Cardiac muscle cell (in vitro differentiated cells and primary cell): ENCODE measurements at regions not wholly inside any gene's neighbourhood (a gene's known extent, or its start where the extent isn't known, plus 50 kb on each side); places are given as distances from the start of the nearest gene placed in this dataset.

Experiments
- DNase-seq, 2 donors: peaks; one replicate each; pipeline versions ENCODE4 v3.0.0 to v3.0.0-alpha.2; 2010 to 2017; ENCODE audit warnings: low read depth in 1 of 2, low spot score in 1 of 2
- H3K27ac ChIP-seq: fragments of 200-600 bp; sonication (generic); 2 replicates; pipeline ENCODE4 v1.5.1; 2016
- H3K27me3 ChIP-seq: fragments of 200-600 bp; sonication (generic); 2 replicates; pipeline ENCODE4 v1.6.0; 2016; ENCODE audit warnings: control low read depth
- H3K36me3 ChIP-seq: fragments of 200-600 bp; sonication (generic); 2 replicates; pipeline ENCODE4 v1.5.1; 2016; ENCODE audit warnings: control low read depth
- H3K4me1 ChIP-seq: fragments of 200-600 bp; sonication (generic); 2 replicates; pipeline ENCODE4 v1.8.1; 2017; ENCODE audit warnings: low read depth, mild to moderate bottlenecking, mixed run types
- H3K4me3 ChIP-seq: fragments of 200-600 bp; sonication (generic); 2 replicates; pipeline ENCODE4 v1.5.1; 2016; ENCODE audit warnings: mild to moderate bottlenecking
- H3K9me3 ChIP-seq: fragments of 200-600 bp; sonication (generic); 2 replicates; pipeline ENCODE4 v1.5.1; 2017; ENCODE audit warnings: low read depth, mild to moderate bottlenecking, control low read depth
- TF ChIP-seq, protein P1 (sequence below): IDR thresholded peaks from 2 replicates; pipeline ENCODE4 v1.5.1; 2012; ENCODE audit warnings: low read depth, mild to moderate bottlenecking, low read length

DNA sequence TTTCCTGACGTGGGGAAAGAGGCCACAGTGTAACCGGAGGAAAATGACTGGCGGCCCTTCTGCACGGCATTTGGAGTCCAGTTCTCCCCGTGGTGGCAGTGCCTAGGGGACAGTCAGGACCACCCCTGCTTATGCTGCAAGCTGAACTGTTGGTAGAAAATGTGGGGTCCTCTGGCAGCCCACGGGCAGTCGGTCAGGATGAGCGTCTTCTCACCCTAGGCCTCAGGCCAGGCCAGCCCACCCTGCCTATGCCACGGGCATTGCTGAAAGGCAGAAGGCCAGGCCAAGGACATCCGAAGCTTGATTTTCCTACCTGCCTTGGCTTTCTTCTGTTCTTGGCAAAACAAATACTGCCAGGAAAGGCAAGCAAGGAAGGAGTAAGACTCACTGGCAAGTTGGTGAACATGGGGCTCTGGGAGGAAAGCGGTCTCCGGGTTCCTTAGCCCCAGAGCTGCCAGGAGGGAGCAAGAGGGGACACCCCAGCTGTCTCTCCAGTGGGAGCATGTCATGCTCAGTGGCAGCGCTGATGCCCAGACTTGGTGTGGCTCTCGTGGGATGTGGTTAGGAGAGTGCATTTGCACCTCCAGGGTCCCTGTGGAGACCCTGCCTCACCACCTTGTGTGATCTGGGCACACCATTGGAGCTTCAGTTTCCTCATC lies 311.6 kb downstream of the QKI start:
- no peak overlapping the region for H3K27ac ChIP-seq
- no peak overlapping the region for H3K4me3 ChIP-seq
- H3K4me1 ChIP-seq: peaks cover 28% of the 10 kb centered on the region
- H3K9me3 ChIP-seq: no peaks in the 10 kb centered on the region
- TF ChIP-seq, protein P1, sequence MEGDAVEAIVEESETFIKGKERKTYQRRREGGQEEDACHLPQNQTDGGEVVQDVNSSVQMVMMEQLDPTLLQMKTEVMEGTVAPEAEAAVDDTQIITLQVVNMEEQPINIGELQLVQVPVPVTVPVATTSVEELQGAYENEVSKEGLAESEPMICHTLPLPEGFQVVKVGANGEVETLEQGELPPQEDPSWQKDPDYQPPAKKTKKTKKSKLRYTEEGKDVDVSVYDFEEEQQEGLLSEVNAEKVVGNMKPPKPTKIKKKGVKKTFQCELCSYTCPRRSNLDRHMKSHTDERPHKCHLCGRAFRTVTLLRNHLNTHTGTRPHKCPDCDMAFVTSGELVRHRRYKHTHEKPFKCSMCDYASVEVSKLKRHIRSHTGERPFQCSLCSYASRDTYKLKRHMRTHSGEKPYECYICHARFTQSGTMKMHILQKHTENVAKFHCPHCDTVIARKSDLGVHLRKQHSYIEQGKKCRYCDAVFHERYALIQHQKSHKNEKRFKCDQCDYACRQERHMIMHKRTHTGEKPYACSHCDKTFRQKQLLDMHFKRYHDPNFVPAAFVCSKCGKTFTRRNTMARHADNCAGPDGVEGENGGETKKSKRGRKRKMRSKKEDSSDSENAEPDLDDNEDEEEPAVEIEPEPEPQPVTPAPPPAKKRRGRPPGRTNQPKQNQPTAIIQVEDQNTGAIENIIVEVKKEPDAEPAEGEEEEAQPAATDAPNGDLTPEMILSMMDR: no peak
- H3K27me3 ChIP-seq: no peaks in the 10 kb centered on the region
- H3K36me3 ChIP-seq: no peaks in the 10 kb centered on the region
- no peak for DNase-seq

DNA sequence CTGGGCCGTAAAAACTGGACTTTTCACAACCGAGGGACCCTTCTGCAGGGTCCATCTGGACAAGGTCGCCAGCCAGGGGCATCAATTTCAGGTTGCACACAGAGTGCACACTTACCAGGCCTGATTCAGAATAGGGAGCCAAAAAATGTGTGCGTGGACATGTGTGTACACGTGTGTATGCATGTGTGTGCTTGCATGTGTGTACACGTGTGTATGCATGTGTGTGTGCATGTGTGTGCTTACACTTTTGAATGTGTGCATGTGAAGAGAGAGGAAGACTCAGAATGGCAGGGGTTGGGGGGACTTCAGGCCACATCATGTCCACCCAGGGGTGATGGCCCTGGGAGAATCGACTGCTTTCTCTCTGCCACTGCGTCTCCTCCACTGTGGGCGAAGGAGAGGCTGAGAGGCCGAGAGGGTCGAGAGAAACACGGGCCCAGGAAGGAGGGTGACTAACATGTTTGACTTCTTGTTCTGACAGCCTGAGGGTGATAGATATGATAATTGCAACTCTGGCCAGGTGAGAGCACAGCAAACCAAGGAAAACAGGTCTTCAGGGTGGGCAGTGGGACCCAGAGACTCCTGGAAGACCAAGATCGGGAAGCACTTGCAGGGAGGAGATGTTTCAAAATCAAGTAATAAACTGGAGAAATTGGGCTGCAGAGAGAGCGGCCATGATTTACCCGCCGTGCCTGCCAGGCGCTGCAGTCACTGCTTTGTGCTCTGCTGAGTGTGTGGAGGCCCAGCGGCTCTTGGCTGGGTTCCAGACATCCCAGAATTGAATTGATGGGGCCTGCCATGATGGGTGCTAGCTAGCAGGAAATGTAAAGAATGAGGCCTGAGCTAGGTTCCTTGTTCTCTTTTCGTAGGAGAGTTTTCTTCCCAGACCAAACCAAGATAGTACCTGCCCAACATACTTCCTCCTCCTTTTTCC lies 310.8 kb downstream of the QKI start:
- H3K27me3 ChIP-seq: no peaks in the 10 kb centered on the region
- no peak for DNase-seq
- TF ChIP-seq, protein P1: no peak
- no peak overlapping the region for H3K27ac ChIP-seq
- H3K4me3 ChIP-seq: no peak overlapping the region
- peaks cover 20% of the 10 kb centered on the region for H3K4me1 ChIP-seq
- no peaks in the 10 kb centered on the region for H3K36me3 ChIP-seq
- H3K9me3 ChIP-seq: no peaks in the 10 kb centered on the region

DNA sequence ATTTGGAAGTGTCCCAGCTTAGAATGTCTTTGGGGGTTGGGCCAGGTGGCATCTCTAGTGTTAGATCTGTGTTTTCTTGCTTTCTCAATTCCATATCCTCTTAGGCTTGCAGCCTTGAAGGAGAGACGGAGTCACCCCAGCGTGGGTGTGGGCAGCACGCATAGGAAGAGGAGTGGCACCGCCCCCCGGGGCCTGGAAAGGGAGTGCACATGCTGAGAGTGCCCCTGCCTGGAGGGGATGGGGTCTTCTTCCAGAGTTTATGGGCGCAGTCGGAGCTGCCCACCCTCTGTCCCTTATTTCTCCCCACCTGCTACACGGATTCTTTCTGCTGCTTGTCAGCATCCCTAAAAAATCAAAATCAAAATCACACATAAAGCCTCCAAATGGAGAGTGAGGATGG lies 309.7 kb downstream of the QKI start:
- Histone ChIP-seq H3K36me3 (no peaks in the 10 kb centered on the region), H3K9me3 (no peaks in the 10 kb centered on the region), H3K27me3 (no peaks in the 10 kb centered on the region), H3K27ac (no peak overlapping the region), H3K4me3 (no peak overlapping the region), H3K4me1 (peaks cover 11% of the 10 kb centered on the region)
- TF ChIP-seq, protein P1: no peak
- DNase-seq: no peak

DNA sequence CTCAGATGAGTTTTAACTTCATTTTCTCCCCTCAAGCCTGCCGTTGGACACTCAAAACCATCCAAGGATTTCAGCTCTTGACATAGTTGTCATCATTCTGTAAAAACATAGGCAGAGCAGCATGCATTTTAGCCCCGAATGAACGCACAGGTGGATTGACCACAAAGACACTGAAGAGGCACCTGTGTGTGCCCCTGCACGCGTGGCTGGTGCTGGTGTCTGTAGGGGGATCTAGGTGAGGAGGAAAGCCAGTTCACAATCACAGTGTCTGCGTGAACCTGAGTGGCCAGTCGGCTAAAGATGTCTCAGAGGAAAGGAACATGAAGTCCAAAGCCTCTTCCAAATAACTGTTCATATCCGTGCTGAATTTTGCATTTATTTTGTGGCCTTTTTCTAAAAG lies 309.2 kb downstream of the QKI start:
- DNase-seq: no peak
- Histone ChIP-seq H3K27me3 (no peaks in the 10 kb centered on the region), H3K27ac (no peak overlapping the region), H3K4me3 (no peak overlapping the region), H3K4me1 (peaks cover 7% of the 10 kb centered on the region), H3K9me3 (no peaks in the 10 kb centered on the region), H3K36me3 (no peaks in the 10 kb centered on the region)
- TF ChIP-seq, protein P1: no peak

DNA sequence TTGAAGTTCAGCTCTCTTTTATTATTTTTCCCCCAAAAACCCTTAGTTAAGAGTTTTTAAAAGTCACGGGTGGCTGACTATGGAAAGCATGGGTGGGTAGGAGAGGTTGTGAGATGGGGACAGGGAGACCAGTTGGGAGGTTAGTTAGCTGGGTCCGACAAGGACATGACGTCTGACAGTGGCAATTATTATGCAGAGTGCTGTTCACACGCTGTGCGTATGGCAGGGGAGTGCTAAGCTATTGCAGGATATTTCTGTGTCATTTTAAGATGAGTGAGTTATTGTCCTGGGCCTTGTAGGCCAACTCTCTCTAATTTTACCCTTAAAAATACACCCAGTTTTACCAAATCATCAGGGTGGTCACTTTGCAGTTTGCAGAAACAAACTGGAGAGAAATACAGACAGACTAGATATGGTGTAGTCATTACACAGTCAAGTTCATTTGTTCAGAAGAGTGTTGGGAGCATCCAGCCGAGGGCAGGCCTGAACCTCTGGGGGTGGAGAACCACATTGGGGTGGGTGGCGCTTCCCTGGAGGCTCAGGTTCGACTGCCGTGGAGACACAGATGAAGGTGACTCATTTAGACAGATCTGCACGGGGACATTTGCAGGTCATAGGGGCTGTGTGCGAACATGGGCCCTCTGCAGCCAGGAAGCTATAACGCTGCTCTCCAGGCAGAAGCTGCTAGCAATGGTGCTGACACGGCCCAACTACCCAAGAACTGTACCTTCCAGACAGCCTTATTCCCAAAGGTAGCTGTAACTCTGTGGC lies 307.6 kb downstream of the QKI start:
- H3K9me3 ChIP-seq: no peaks in the 10 kb centered on the region
- DNase-seq: no peak
- no peaks in the 10 kb centered on the region for H3K36me3 ChIP-seq
- H3K27me3 ChIP-seq: no peaks in the 10 kb centered on the region
- H3K4me1 ChIP-seq: no peaks in the 10 kb centered on the region
- no peak overlapping the region for H3K27ac ChIP-seq
- no peak overlapping the region for H3K4me3 ChIP-seq
- TF ChIP-seq, protein P1: no peak
